H1 (cell line): ENCODE measurements at regions not wholly inside any gene's neighbourhood (a gene's known extent, or its start where the extent isn't known, plus 50 kb on each side); places are given as distances from the start of the nearest gene placed in this dataset.

Experiments used
- CTCF ChIA-PET: fragments of 300-600 bp; sonication (Branson Sonifier 250); formaldehyde crosslinking; loops from one replicate; lab custom pipeline; 2021; ENCODE audit not compliant: partially characterized antibody; lab: Charles Lee
- POLR2A ChIA-PET: fragments of 300-600 bp; sonication (Branson Sonifier 250); formaldehyde crosslinking; loops from one replicate; lab custom pipeline; 2021; ENCODE audit warnings: inconsistent platforms; ENCODE audit not compliant: partially characterized antibody; lab: Charles Lee
- DNase-seq, 2 experiments: peaks; one replicate each; pipeline versions ENCODE4 v3.0.0 to v3.0.0-alpha.2; 2010 to 2022; ENCODE audit warnings: low spot score in 2 of 2, low read depth in 1 of 2, mixed read lengths in 1 of 2
- FAIRE-seq: peaks from 2 replicates; lab custom pipeline; 2011; peaks lifted over from hg19 to GRCh38; lab: Jason Lieb, UNC
- H2AFZ ChIP-seq: 2 replicates; pipeline ENCODE4 v1.8.1; 2012; ENCODE audit warnings: low read length, inconsistent platforms
- H2AK5ac ChIP-seq: 2 replicates; pipeline ENCODE4 v1.6.1; 2013; ENCODE audit warnings: low read depth, low read length
- H2BK120ac ChIP-seq: replicated peaks from 2 replicates; pipeline ENCODE3; 2013; ENCODE audit warnings: low read depth, low read length, inconsistent platforms
- H2BK12ac ChIP-seq: 2 replicates; pipeline ENCODE4 v1.6.1; 2013; ENCODE audit warnings: low read depth, low read length
- H2BK15ac ChIP-seq: 2 replicates; pipeline ENCODE4 v1.6.1; 2013; ENCODE audit warnings: low read length
- H2BK20ac ChIP-seq: 2 replicates; pipeline ENCODE4 v1.6.1; 2013; ENCODE audit warnings: low read length
- H2BK5ac ChIP-seq: 2 replicates; pipeline ENCODE4 v1.6.1; 2013; ENCODE audit warnings: low read depth, low read length
- H3K14ac ChIP-seq: 2 replicates; pipeline ENCODE4 v1.6.1; 2013; ENCODE audit warnings: inconsistent platforms; ENCODE audit not compliant: insufficient read length
- H3K18ac ChIP-seq: 2 replicates; pipeline ENCODE4 v1.6.1; 2013; ENCODE audit warnings: low read length; ENCODE audit errors: extremely low read depth
- H3K23ac ChIP-seq: 2 replicates; pipeline ENCODE4 v1.6.1; 2013; ENCODE audit warnings: inconsistent platforms; ENCODE audit not compliant: insufficient read length
- H3K23me2 ChIP-seq: 2 replicates; pipeline ENCODE4 v1.6.1; 2013; ENCODE audit warnings: low read depth, low read length
- H3K27ac ChIP-seq: 2 replicates; pipeline ENCODE4 v1.6.1; 2011; ENCODE audit warnings: low read depth, low read length, inconsistent platforms
- H3K27me3 ChIP-seq, 4 experiments: replicated peaks in 1 of 4; 1 replicate in 1 of 4; 2 replicates in 3 of 4; pipeline versions ENCODE4 v1.6.1 to v1.8.1; 2011 to 2013; ENCODE audit warnings: low read length in 3 of 4, mild to moderate bottlenecking in 3 of 4, inconsistent platforms in 2 of 4, mixed read lengths in 2 of 4, moderate library complexity in 1 of 4; ENCODE audit not compliant: control insufficient read depth in 3 of 4, insufficient read depth in 3 of 4; ENCODE audit errors: extremely low read depth in 1 of 4
- H3K36me3 ChIP-seq, 4 experiments: 2 replicates each; pipeline versions ENCODE4 v1.6.1 to v1.8.1; 2011 to 2013; ENCODE audit warnings: mild to moderate bottlenecking in 4 of 4, low read length in 3 of 4, moderate library complexity in 2 of 4, control low read depth in 1 of 4, inconsistent platforms in 1 of 4; ENCODE audit not compliant: insufficient read depth in 4 of 4, control insufficient read depth in 2 of 4
- H3K4ac ChIP-seq: replicated peaks from 2 replicates; pipeline ENCODE3; 2013; ENCODE audit warnings: low read length, low read depth, mixed read lengths, inconsistent platforms; ENCODE audit not compliant: insufficient read length
- H3K4me1 ChIP-seq, 4 experiments: replicated peaks in 1 of 4; 1 replicate in 1 of 4; 2 replicates in 3 of 4; pipeline versions ENCODE4 v1.6.1 to v1.8.1; 2011 to 2013; ENCODE audit warnings: low read length in 3 of 4, inconsistent platforms in 2 of 4, mixed read lengths in 1 of 4; ENCODE audit not compliant: insufficient read depth in 4 of 4, control insufficient read depth in 3 of 4
- H3K4me2 ChIP-seq, 2 experiments: 2 replicates each; pipeline versions ENCODE4 v1.6.1 to v1.8.1; 2011 to 2013; ENCODE audit warnings: low read depth in 2 of 2, low read length in 2 of 2, control low read depth in 1 of 2, inconsistent platforms in 1 of 2, mild to moderate bottlenecking in 1 of 2; ENCODE audit not compliant: insufficient read depth in 1 of 2
- H3K4me3 ChIP-seq, 4 experiments: fragments of 200-600, 300-600 bp in 1 of 4; sonication (generic), shearing (Covaris generic), sonication (Bioruptor Twin) in 1 of 4; 2 replicates each; pipeline versions ENCODE4 v1.5.1 to v1.8.1; 2011 to 2016; ENCODE audit warnings: low read length in 4 of 4, low read depth in 3 of 4, control low read depth in 2 of 4, inconsistent platforms in 2 of 4, mild to moderate bottlenecking in 2 of 4, mixed read lengths in 1 of 4, moderate library complexity in 1 of 4; ENCODE audit not compliant: insufficient read depth in 2 of 4; ENCODE audit errors: extremely low read depth in 1 of 4
- H3K56ac ChIP-seq: replicated peaks from 2 replicates; pipeline ENCODE3; 2013; ENCODE audit warnings: low read depth, mild to moderate bottlenecking, mixed read lengths, low read length, inconsistent platforms; ENCODE audit not compliant: insufficient read length
- H3K79me1 ChIP-seq: 2 replicates; pipeline ENCODE4 v1.6.1; 2013; ENCODE audit warnings: low read depth, low read length, control low read depth
- H3K79me2 ChIP-seq, 2 experiments: 2 replicates each; pipeline versions ENCODE4 v1.6.1 to v1.8.1; 2012 to 2013; ENCODE audit warnings: low read length in 2 of 2, mild to moderate bottlenecking in 2 of 2, inconsistent platforms in 1 of 2; ENCODE audit not compliant: insufficient read depth in 2 of 2, control insufficient read depth in 1 of 2
- H3K9ac ChIP-seq, 4 experiments: replicated peaks in 1 of 4; 1 replicate in 1 of 4; 2 replicates in 3 of 4; pipeline versions ENCODE4 v1.6.1 to v1.8.1; 2011 to 2013; ENCODE audit warnings: low read depth in 3 of 4, low read length in 3 of 4, control low read depth in 2 of 4, mild to moderate bottlenecking in 2 of 4, moderate library complexity in 2 of 4, inconsistent platforms in 1 of 4; ENCODE audit errors: extremely low read depth in 1 of 4
- H3K9me3 ChIP-seq, 2 experiments: 2 replicates each; pipeline versions ENCODE4 v1.6.1 to v1.8.1; 2012 to 2013; ENCODE audit warnings: mild to moderate bottlenecking in 2 of 2, moderate library complexity in 2 of 2, control low read depth in 1 of 2, inconsistent platforms in 1 of 2, low read depth in 1 of 2, low read length in 1 of 2, mixed read lengths in 1 of 2; ENCODE audit not compliant: insufficient read depth in 2 of 2
- H4K20me1 ChIP-seq, 2 experiments: replicated peaks in 1 of 2; 2 replicates each; pipeline versions ENCODE3 to v1.8.1; 2011 to 2013; ENCODE audit warnings: inconsistent platforms in 2 of 2, low read length in 2 of 2, mild to moderate bottlenecking in 1 of 2; ENCODE audit not compliant: insufficient read depth in 2 of 2, control insufficient read depth in 1 of 2
- H4K5ac ChIP-seq: 2 replicates; pipeline ENCODE4 v1.6.1; 2013; ENCODE audit warnings: low read length, low read depth, mixed read lengths, inconsistent platforms; ENCODE audit not compliant: insufficient read length
- H4K8ac ChIP-seq: 2 replicates; pipeline ENCODE4 v1.8.0; 2013; ENCODE audit warnings: mild to moderate bottlenecking, moderate library complexity, low read length, inconsistent platforms; ENCODE audit not compliant: insufficient read depth; ENCODE audit errors: extremely low read depth
- H4K91ac ChIP-seq: replicated peaks from 2 replicates; pipeline ENCODE3; 2013; ENCODE audit warnings: low read length, mixed read lengths, inconsistent platforms; ENCODE audit not compliant: insufficient read length
- BCL11A ChIP-seq, 2 experiments: IDR thresholded peaks; one replicate each; pipeline ENCODE4 v1.6.1; 2011; ENCODE audit warnings: low read depth in 2 of 2, low read length in 2 of 2, mild to moderate bottlenecking in 2 of 2
- CHD2 ChIP-seq: IDR thresholded peaks from 2 replicates; pipeline ENCODE4 v1.6.1; 2012; ENCODE audit warnings: low read length, improper control_type of control experiment
- CTBP2 ChIP-seq: IDR thresholded peaks from 2 replicates; pipeline ENCODE4 v1.7.0; 2011; ENCODE audit warnings: borderline replicate concordance, mild to moderate bottlenecking, moderate library complexity, mixed read lengths, low read length; ENCODE audit not compliant: insufficient read depth, insufficient read length
- EZH2 ChIP-seq: fragments of 200-600 bp; sonication (generic); IDR thresholded peaks from 2 replicates; pipeline ENCODE4 v1.7.1; 2012; ENCODE audit warnings: low read depth, mild to moderate bottlenecking, moderate library complexity, low read length, inconsistent platforms; ENCODE audit not compliant: severe bottlenecking
- JUND ChIP-seq: IDR thresholded peaks from 2 replicates; pipeline ENCODE4 v1.6.1; 2011; ENCODE audit warnings: mild to moderate bottlenecking, improper control_type of control experiment, low read length
- KDM1A ChIP-seq: fragments of 200-600, 300-600 bp; sonication (generic); IDR thresholded peaks from 2 replicates; pipeline ENCODE4 v1.7.1; 2016; ENCODE audit warnings: mild to moderate bottlenecking, low read length, borderline replicate concordance
- KDM5A ChIP-seq: fragments of 200-600 bp; IDR thresholded peaks from 2 replicates; pipeline ENCODE4 v1.7.1; 2012; ENCODE audit warnings: mild to moderate bottlenecking, low read length, inconsistent platforms, mixed read lengths
- NANOG ChIP-seq: IDR thresholded peaks from 2 replicates; pipeline ENCODE4 v1.6.1; 2011; ENCODE audit warnings: low read length, low read depth, mild to moderate bottlenecking, inconsistent platforms; ENCODE audit not compliant: insufficient read depth, poor library complexity, severe bottlenecking
- RNF2 ChIP-seq: fragments of 200-900, 300-1000 bp; sonication (generic); IDR thresholded peaks from 2 replicates; pipeline ENCODE4 v1.7.1; 2016; ENCODE audit warnings: borderline replicate concordance, low read depth, mild to moderate bottlenecking, antibody characterized with exemption, low read length; ENCODE audit not compliant: poor library complexity, severe bottlenecking; ENCODE audit errors: missing control alignments
- TAF1 ChIP-seq: IDR thresholded peaks from 2 replicates; pipeline ENCODE4 v1.6.1; 2011; ENCODE audit warnings: mild to moderate bottlenecking, low read depth, low read length
- TCF12 ChIP-seq: IDR thresholded peaks from 2 replicates; pipeline ENCODE4 v1.6.1; 2011; ENCODE audit warnings: low read depth, mild to moderate bottlenecking, low read length
- TEAD4 ChIP-seq: IDR thresholded peaks from 2 replicates; pipeline ENCODE4 v1.6.1; 2012; ENCODE audit warnings: low read depth, low read length, inconsistent platforms, mixed read lengths
- USF2 ChIP-seq: IDR thresholded peaks from 2 replicates; pipeline ENCODE4 v1.6.1; 2011; ENCODE audit warnings: low read length, improper control_type of control experiment
- WGBS, 2 experiments: shearing (Covaris generic) in 1 of 2; methylation state at CpG; one replicate each; pipeline versions ENCODE4 v1.1.6 to v1.1.7; 2013 to 2015; ENCODE audit warnings: low lambda C conversion rate in 2 of 2, mixed read lengths in 2 of 2, inconsistent platforms in 1 of 2, low coverage in 1 of 2, missing lambda C conversion rate in 1 of 2; ENCODE audit not compliant: insufficient replicate concordance in 2 of 2, insufficient coverage in 1 of 2, insufficient read length in 1 of 2; ENCODE audit errors: extremely low coverage in 1 of 2, missing lambda C conversion rate in 1 of 2; 5-methylcytosine and 5-hydroxymethylcytosine counted together

DNA sequence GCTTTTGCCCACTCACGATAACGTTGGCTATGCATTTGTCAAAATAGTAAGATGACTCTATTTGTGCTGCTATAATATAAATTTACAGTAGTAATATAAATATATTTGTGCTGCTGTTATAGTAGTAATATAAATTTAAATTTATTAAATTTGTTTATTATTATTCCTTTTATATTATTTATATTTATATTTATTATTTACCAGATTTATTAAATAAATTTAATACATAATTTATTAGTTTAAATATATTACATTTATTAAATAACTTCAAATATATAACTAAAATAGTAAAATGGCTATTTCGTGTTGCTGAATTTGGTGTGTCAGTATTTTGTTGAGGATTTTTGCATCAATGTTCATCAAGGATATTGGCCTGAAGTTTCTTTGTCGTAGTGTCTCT lies 246.5 kb upstream of the FGF16 start:
- H3K4me2 ChIP-seq: no peak overlapping the region
- no peaks in the 10 kb centered on the region for H4K20me1 ChIP-seq
- no peak overlapping the region for H3K9ac ChIP-seq
- H3K79me2 ChIP-seq: no peaks in the 10 kb centered on the region
- H3K23me2 ChIP-seq: no peaks in the 10 kb centered on the region
- H3K79me1 ChIP-seq: no peaks in the 10 kb centered on the region
- no peaks in the 10 kb centered on the region for H3K9me3 ChIP-seq
- no peak overlapping the region for H4K5ac ChIP-seq
- CTCF ChIA-PET: no interaction called here
- H3K4me1 ChIP-seq: no peaks in the 10 kb centered on the region
- no peaks in the 10 kb centered on the region for H3K36me3 ChIP-seq
- WGBS, 2 experiments: 83% methylated on average over 4 of the region's 4 CpGs; no CpG with 5 or more reads in 1 of the 2 experiments
- POLR2A ChIA-PET: no interaction called here
- H2BK12ac ChIP-seq: no peak overlapping the region
- H3K27ac ChIP-seq: no peak overlapping the region
- no peak overlapping the region for H2BK120ac ChIP-seq
- no peak overlapping the region for H3K14ac ChIP-seq
- H4K91ac ChIP-seq: no peak overlapping the region
- no peak overlapping the region for H2AK5ac ChIP-seq
- H2AFZ ChIP-seq: no peak overlapping the region
- H3K4me3 ChIP-seq: no peak overlapping the region
- H3K18ac ChIP-seq: no peak overlapping the region
- H2BK15ac ChIP-seq: no peak overlapping the region
- H3K23ac ChIP-seq: no peak overlapping the region
- no peak overlapping the region for H3K4ac ChIP-seq
- H3K27me3 ChIP-seq: no peaks in the 10 kb centered on the region
- H2BK20ac ChIP-seq: no peak overlapping the region
- no peak overlapping the region for H3K56ac ChIP-seq
- DNase-seq: no peak
- no peak overlapping the region for H2BK5ac ChIP-seq
- no peak overlapping the region for H4K8ac ChIP-seq
- no peak for FAIRE-seq
- no peak for TF ChIP-seq TCF12
- no peak for TF ChIP-seq JUND
- TF ChIP-seq CHD2: no peak
- no peak for TF ChIP-seq CTBP2
- no peak for TF ChIP-seq TEAD4
- TF ChIP-seq NANOG: no peak
- no peak for TF ChIP-seq USF2
- TF ChIP-seq TAF1: no peak
- TF ChIP-seq KDM5A: no peak
- TF ChIP-seq RNF2: no peak
- TF ChIP-seq EZH2: no peak
- TF ChIP-seq KDM1A: no peak
- TF ChIP-seq BCL11A (IDR thresholded peaks at IDR 0.05; ENCODE audit: low read depth in 2 of 2, low read length in 2 of 2): no peak
